Thyroid gland (tissue), 4 donors: ENCODE measurements at regions not wholly inside any gene's neighbourhood (a gene's known extent, or its start where the extent isn't known, plus 50 kb on each side); places are given as distances from the start of the nearest gene placed in this dataset.

ENCODE experiments used
- POLR2A ChIP-seq, 2 donors: fragments of 450-650 bp; IDR thresholded peaks; one replicate each; pipeline ENCODE4 v1.6.1; 2017; ENCODE audit warnings: antibody characterized with exemption in 2 of 2, mild to moderate bottlenecking in 2 of 2, moderate library complexity in 1 of 2
- TF ChIP-seq, protein P1 (sequence below), 6 experiments: fragments of 200-600 bp in 3 of 6; fragments of 450-650 bp in 3 of 6; sonication (generic) in 3 of 6; IDR thresholded peaks; one replicate each; pipeline ENCODE4 v1.5.1; 2016 to 2019; ENCODE audit warnings: antibody characterized with exemption in 6 of 6, mild to moderate bottlenecking in 2 of 6, inconsistent platforms in 1 of 6, moderate library complexity in 1 of 6

DNA sequence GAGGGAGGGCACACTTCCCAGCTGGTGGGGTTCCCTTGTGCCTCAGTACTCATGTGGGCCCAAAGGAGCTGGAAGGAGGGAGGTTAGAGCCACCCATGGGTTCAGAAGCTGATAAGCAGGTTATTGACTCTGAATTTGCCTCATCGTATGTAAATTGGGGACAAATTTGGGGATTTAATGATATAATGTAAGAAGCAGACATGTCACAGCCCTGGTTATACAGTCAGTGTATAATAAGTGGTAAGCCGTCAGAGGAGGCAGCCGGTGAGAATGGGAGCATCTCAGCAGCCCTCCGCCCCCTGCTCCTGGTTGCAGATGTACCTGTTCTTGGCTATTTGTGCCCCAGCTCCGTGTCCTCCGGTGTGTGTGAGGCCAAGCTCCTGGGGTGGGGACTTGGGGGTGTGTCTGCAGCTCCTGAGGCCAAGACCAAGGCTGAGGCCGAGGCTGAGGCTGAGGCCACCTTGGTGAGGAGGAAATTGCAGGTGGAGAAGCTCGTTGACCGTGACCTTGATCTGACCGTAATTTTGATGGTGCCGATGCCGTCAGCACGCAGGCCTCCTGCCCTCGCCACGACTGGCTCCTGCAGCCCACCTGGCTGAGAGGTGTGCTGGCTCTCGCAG lies 288.1 kb downstream of the SEC14L1 start:
- TF ChIP-seq POLR2A (IDR thresholded peaks at IDR 0.05), result no peak
- TF ChIP-seq, protein P1, sequence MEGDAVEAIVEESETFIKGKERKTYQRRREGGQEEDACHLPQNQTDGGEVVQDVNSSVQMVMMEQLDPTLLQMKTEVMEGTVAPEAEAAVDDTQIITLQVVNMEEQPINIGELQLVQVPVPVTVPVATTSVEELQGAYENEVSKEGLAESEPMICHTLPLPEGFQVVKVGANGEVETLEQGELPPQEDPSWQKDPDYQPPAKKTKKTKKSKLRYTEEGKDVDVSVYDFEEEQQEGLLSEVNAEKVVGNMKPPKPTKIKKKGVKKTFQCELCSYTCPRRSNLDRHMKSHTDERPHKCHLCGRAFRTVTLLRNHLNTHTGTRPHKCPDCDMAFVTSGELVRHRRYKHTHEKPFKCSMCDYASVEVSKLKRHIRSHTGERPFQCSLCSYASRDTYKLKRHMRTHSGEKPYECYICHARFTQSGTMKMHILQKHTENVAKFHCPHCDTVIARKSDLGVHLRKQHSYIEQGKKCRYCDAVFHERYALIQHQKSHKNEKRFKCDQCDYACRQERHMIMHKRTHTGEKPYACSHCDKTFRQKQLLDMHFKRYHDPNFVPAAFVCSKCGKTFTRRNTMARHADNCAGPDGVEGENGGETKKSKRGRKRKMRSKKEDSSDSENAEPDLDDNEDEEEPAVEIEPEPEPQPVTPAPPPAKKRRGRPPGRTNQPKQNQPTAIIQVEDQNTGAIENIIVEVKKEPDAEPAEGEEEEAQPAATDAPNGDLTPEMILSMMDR (IDR thresholded peaks at IDR 0.05), result no peak
